ENCODE measurements at regions not wholly inside any gene's neighbourhood (a gene's known extent, or its start where the extent isn't known, plus 50 kb on each side); places are given as distances from the start of the nearest gene placed in this dataset.

DNA sequence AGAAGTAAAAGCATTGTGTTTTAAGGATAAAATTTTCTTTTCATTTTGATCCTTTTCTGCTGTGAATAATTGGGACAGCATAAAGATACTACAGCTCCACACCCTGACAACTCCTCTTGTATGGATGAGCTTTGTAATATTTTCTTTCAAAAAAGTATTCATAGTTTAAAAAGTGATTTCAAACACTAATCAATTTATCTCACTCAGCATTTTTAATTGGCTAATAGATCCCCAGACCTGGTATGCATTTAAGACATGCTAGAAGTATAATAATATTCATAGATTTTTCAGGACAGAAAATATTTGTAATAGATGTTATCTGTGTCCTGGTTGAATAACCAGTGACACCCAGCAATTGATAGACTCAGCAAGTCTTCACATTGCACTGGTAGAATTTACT lies 510.7 kb downstream of the RIT2 start:
- H3K36me3 ChIP-seq (ENCODE audit: control insufficient read depth in 2 of 2, insufficient read depth in 2 of 2, low read length in 1 of 2), result no peaks in the 10 kb centered on the region
- DNase-seq (ENCODE audit: low read depth in 6 of 9, low spot score in 9 of 9), result no peak
- no peaks in the 10 kb centered on the region for H3K4me1 ChIP-seq (ENCODE audit: control insufficient read depth in 2 of 2, insufficient read depth in 2 of 2, low read length in 2 of 2)
- no peaks in the 10 kb centered on the region for H3K27me3 ChIP-seq (ENCODE audit: control insufficient read depth in 2 of 2, insufficient read depth in 1 of 2, low read length in 1 of 2)
- no peak overlapping the region for H3K27ac ChIP-seq (ENCODE audit: low read depth in 1 of 2, low read length in 1 of 2)
- no peaks in the 10 kb centered on the region for H3K9me3 ChIP-seq (ENCODE audit: control insufficient read depth in 2 of 2, insufficient read depth in 1 of 2, low read length in 1 of 2)
- no peak overlapping the region for H3K4me3 ChIP-seq (ENCODE audit: low read length in 2 of 2)

DNA sequence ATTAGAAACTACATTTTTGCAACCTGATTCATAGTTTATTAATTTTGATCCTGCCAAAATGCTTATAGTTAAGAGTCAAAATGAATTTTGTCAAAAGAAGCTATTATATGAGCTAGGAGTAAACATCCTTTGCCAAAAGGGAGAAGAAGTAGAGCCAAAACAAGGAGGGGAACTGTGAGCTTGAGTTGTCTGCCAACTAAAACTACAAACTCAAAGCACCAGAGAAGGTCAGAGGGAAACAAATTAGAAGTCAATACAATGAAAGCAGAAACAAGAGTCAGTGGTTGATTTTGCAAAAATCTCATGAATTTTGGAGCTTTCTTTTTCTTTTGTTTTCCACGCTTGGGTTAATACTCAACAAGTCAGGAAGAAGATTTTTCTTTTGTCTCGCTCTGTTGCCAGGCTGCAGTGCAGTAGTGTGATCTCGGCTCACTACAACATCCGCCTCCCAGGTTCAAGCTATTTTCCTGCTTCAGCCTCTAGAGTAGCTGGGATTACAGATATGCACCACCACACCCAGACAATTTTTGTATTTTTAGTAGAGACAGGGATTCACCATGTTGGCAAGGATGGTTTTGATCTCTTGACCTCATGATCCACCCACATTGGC lies 508.5 kb downstream of the RIT2 start:
- Histone ChIP-seq H3K27ac (ENCODE audit: low read depth in 1 of 2, low read length in 1 of 2) (no peak overlapping the region), H3K9me3 (ENCODE audit: control insufficient read depth in 2 of 2, insufficient read depth in 1 of 2, low read length in 1 of 2) (no peaks in the 10 kb centered on the region), H3K27me3 (ENCODE audit: control insufficient read depth in 2 of 2, insufficient read depth in 1 of 2, low read length in 1 of 2) (no peaks in the 10 kb centered on the region), H3K4me3 (ENCODE audit: low read length in 2 of 2) (no peak overlapping the region), H3K4me1 (ENCODE audit: control insufficient read depth in 2 of 2, insufficient read depth in 2 of 2, low read length in 2 of 2) (no peaks in the 10 kb centered on the region), H3K36me3 (ENCODE audit: control insufficient read depth in 2 of 2, insufficient read depth in 2 of 2, low read length in 1 of 2) (no peaks in the 10 kb centered on the region)
- WGBS, result 93% methylated on average over 4 of the region's 4 CpGs
- DNase-seq (ENCODE audit: low read depth in 6 of 9, low spot score in 9 of 9), result no peak

- Histone ChIP-seq H3K4me1 (ENCODE audit: control insufficient read depth in 2 of 2, insufficient read depth in 2 of 2, low read length in 2 of 2) (no peaks in the 10 kb centered on the region), H3K27me3 (ENCODE audit: control insufficient read depth in 2 of 2, insufficient read depth in 1 of 2, low read length in 1 of 2) (no peaks in the 10 kb centered on the region), H3K9me3 (ENCODE audit: control insufficient read depth in 2 of 2, insufficient read depth in 1 of 2, low read length in 1 of 2) (no peaks in the 10 kb centered on the region), H3K36me3 (ENCODE audit: control insufficient read depth in 2 of 2, insufficient read depth in 2 of 2, low read length in 1 of 2) (no peaks in the 10 kb centered on the region), H3K27ac (ENCODE audit: low read depth in 1 of 2, low read length in 1 of 2) (no peak overlapping the region), H3K4me3 (ENCODE audit: low read length in 2 of 2) (no peak overlapping the region)
- DNase-seq (ENCODE audit: low read depth in 6 of 9, low spot score in 9 of 9), result no peak
- 96% methylated on average over 1 of the region's 1 CpG for WGBS
Observed at GRCh38 chr18:42611134-42611533, 504.4 kb downstream of the RIT2 start.

- no peak overlapping the region for H3K27ac ChIP-seq (ENCODE audit: low read depth in 1 of 2, low read length in 1 of 2)
- no peaks in the 10 kb centered on the region for H3K4me1 ChIP-seq (ENCODE audit: control insufficient read depth in 2 of 2, insufficient read depth in 2 of 2, low read length in 2 of 2)
- H3K4me3 ChIP-seq (ENCODE audit: low read length in 2 of 2), result no peak overlapping the region
- 67% methylated on average over 2 of the region's 2 CpGs for WGBS
- DNase-seq (ENCODE audit: low read depth in 6 of 9, low spot score in 9 of 9), result no peak
- H3K36me3 ChIP-seq (ENCODE audit: control insufficient read depth in 2 of 2, insufficient read depth in 2 of 2, low read length in 1 of 2), result no peaks in the 10 kb centered on the region
- H3K9me3 ChIP-seq (ENCODE audit: control insufficient read depth in 2 of 2, insufficient read depth in 1 of 2, low read length in 1 of 2), result no peaks in the 10 kb centered on the region
- H3K27me3 ChIP-seq (ENCODE audit: control insufficient read depth in 2 of 2, insufficient read depth in 1 of 2, low read length in 1 of 2), result no peaks in the 10 kb centered on the region
Observed at GRCh38 chr18:42614619-42615293, 500.7 kb downstream of the RIT2 start.

- WGBS, result 92% methylated on average over 3 of the region's 3 CpGs
- Histone ChIP-seq H3K36me3 (ENCODE audit: control insufficient read depth in 2 of 2, insufficient read depth in 2 of 2, low read length in 1 of 2) (no peaks in the 10 kb centered on the region), H3K27ac (ENCODE audit: low read depth in 1 of 2, low read length in 1 of 2) (no peak overlapping the region), H3K4me1 (ENCODE audit: control insufficient read depth in 2 of 2, insufficient read depth in 2 of 2, low read length in 2 of 2) (no peaks in the 10 kb centered on the region), H3K27me3 (ENCODE audit: control insufficient read depth in 2 of 2, insufficient read depth in 1 of 2, low read length in 1 of 2) (no peaks in the 10 kb centered on the region), H3K9me3 (ENCODE audit: control insufficient read depth in 2 of 2, insufficient read depth in 1 of 2, low read length in 1 of 2) (no peaks in the 10 kb centered on the region), H3K4me3 (ENCODE audit: low read length in 2 of 2) (no peak overlapping the region)
- DNase-seq (ENCODE audit: low read depth in 6 of 9, low spot score in 9 of 9), result no peak
Observed at GRCh38 chr18:42617221-42617620, 498.3 kb downstream of the RIT2 start.

DNA sequence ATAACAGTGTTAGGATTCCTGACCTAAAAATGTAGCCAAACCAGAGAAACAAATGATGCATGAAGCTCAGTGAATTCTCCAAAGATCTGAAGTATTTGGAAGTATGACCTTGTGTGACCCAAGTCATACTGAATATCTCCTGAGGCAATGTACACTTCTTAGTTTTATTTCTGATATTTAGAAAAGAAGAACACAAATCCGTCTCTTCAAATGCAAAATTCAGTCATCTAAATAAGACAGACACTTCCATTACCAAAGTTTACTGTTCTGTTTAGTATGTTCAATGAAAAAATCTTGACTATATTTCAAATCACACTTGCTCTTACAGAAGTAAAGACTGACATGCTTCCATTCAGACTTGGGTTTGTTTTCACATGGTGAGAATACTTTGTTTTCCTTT lies 495.7 kb downstream of the RIT2 start:
- H3K27ac ChIP-seq (ENCODE audit: low read depth in 1 of 2, low read length in 1 of 2), result no peak overlapping the region
- WGBS, result 53% methylated on average over 1 of the region's 1 CpG
- DNase-seq (ENCODE audit: low read depth in 6 of 9, low spot score in 9 of 9), result no peak
- H3K27me3 ChIP-seq (ENCODE audit: control insufficient read depth in 2 of 2, insufficient read depth in 1 of 2, low read length in 1 of 2), result no peaks in the 10 kb centered on the region
- no peaks in the 10 kb centered on the region for H3K9me3 ChIP-seq (ENCODE audit: control insufficient read depth in 2 of 2, insufficient read depth in 1 of 2, low read length in 1 of 2)
- H3K4me3 ChIP-seq (ENCODE audit: low read length in 2 of 2), result no peak overlapping the region
- H3K36me3 ChIP-seq (ENCODE audit: control insufficient read depth in 2 of 2, insufficient read depth in 2 of 2, low read length in 1 of 2), result no peaks in the 10 kb centered on the region
- H3K4me1 ChIP-seq (ENCODE audit: control insufficient read depth in 2 of 2, insufficient read depth in 2 of 2, low read length in 2 of 2), result no peaks in the 10 kb centered on the region

GRCh38 chr18:42620657-42621056 lies 494.8 kb downstream of the RIT2 start:
- WGBS, result 43% methylated on average over 2 of the region's 2 CpGs
- Histone ChIP-seq H3K36me3 (ENCODE audit: control insufficient read depth in 2 of 2, insufficient read depth in 2 of 2, low read length in 1 of 2) (no peaks in the 10 kb centered on the region), H3K27ac (ENCODE audit: low read depth in 1 of 2, low read length in 1 of 2) (no peak overlapping the region), H3K4me3 (ENCODE audit: low read length in 2 of 2) (no peak overlapping the region), H3K27me3 (ENCODE audit: control insufficient read depth in 2 of 2, insufficient read depth in 1 of 2, low read length in 1 of 2) (no peaks in the 10 kb centered on the region), H3K4me1 (ENCODE audit: control insufficient read depth in 2 of 2, insufficient read depth in 2 of 2, low read length in 2 of 2) (no peaks in the 10 kb centered on the region), H3K9me3 (ENCODE audit: control insufficient read depth in 2 of 2, insufficient read depth in 1 of 2, low read length in 1 of 2) (no peaks in the 10 kb centered on the region)
- no peak for DNase-seq (ENCODE audit: low read depth in 6 of 9, low spot score in 9 of 9)

DNA sequence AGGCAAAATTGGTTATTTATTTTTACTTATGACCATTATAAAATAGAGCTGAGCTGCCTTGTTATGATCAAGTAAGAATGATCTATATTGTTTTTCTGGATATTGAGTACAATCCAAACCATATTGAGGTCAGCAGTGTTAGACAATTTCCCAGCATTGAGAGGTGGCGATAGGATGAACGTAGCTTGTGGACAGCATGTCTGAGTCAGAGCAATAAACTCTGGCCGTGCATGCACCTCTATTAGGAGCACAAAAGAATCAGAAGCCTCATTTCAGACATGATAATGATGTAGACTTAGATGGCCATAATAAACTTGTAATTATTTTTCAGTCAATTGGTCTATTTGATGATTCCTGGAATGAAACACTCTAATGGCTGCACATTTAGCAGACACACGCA lies 491.6 kb downstream of the RIT2 start:
- Histone ChIP-seq H3K27ac (ENCODE audit: low read depth in 1 of 2, low read length in 1 of 2) (no peak overlapping the region), H3K4me3 (ENCODE audit: low read length in 2 of 2) (no peak overlapping the region), H3K27me3 (ENCODE audit: control insufficient read depth in 2 of 2, insufficient read depth in 1 of 2, low read length in 1 of 2) (no peaks in the 10 kb centered on the region), H3K36me3 (ENCODE audit: control insufficient read depth in 2 of 2, insufficient read depth in 2 of 2, low read length in 1 of 2) (no peaks in the 10 kb centered on the region), H3K9me3 (ENCODE audit: control insufficient read depth in 2 of 2, insufficient read depth in 1 of 2, low read length in 1 of 2) (no peaks in the 10 kb centered on the region), H3K4me1 (ENCODE audit: control insufficient read depth in 2 of 2, insufficient read depth in 2 of 2, low read length in 2 of 2) (no peaks in the 10 kb centered on the region)
- no peak for DNase-seq (ENCODE audit: low read depth in 6 of 9, low spot score in 9 of 9)
- WGBS, result 94% methylated on average over 4 of the region's 4 CpGs

DNA sequence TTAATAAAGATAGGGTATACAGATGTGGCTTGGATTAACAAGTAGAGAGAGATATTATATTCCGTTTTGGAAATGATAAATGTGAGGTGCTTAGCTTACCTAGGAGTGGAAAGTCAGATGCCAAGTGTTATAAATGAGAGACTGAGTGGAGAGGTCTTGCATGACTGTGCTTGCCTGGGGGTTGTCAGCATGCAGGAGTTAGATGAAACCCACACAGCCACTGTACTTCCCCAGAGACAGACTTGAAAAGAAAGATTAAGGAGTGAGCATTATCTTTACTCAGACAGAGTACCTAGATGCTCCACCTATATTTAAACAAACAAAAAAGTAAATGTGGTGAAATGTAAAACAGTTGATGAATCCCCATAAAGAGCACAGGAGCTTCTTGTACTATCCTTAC lies 482.7 kb downstream of the RIT2 start:
- no peaks in the 10 kb centered on the region for H3K4me1 ChIP-seq (ENCODE audit: control insufficient read depth in 2 of 2, insufficient read depth in 2 of 2, low read length in 2 of 2)
- DNase-seq (ENCODE audit: low read depth in 6 of 9, low spot score in 9 of 9), result no peak
- H3K36me3 ChIP-seq (ENCODE audit: control insufficient read depth in 2 of 2, insufficient read depth in 2 of 2, low read length in 1 of 2), result no peaks in the 10 kb centered on the region
- no peak overlapping the region for H3K27ac ChIP-seq (ENCODE audit: low read depth in 1 of 2, low read length in 1 of 2)
- 89% methylated on average over 1 of the region's 1 CpG for WGBS
- no peaks in the 10 kb centered on the region for H3K27me3 ChIP-seq (ENCODE audit: control insufficient read depth in 2 of 2, insufficient read depth in 1 of 2, low read length in 1 of 2)
- H3K9me3 ChIP-seq (ENCODE audit: control insufficient read depth in 2 of 2, insufficient read depth in 1 of 2, low read length in 1 of 2), result no peaks in the 10 kb centered on the region
- no peak overlapping the region for H3K4me3 ChIP-seq (ENCODE audit: low read length in 2 of 2)
